Ammon's horn (tissue), 1 donor: ENCODE measurements at regions not wholly inside any gene's neighbourhood (a gene's known extent, or its start where the extent isn't known, plus 50 kb on each side); places are given as distances from the start of the nearest gene placed in this dataset.

Experiments
- DNase-seq: peaks from one replicate; pipeline ENCODE4 v3.0.0-alpha.2; 2016; ENCODE audit warnings: low spot score

GRCh38 chr2:6353669-6354068 lies 512.0 kb downstream of the CMPK2 start:
- no peak for DNase-seq

- no peak for DNase-seq
Observed at GRCh38 chr2:6354546-6354945, 511.2 kb downstream of the CMPK2 start.

- DNase-seq: no peak
Observed at GRCh38 chr2:6355886-6356761, 509.6 kb downstream of the CMPK2 start.

GRCh38 chr2:6358546-6358945 lies 507.2 kb downstream of the CMPK2 start:
- DNase-seq: no peak

GRCh38 chr2:6358985-6359384 lies 506.7 kb downstream of the CMPK2 start:
- no peak for DNase-seq

GRCh38 chr2:6359964-6360363 lies 505.7 kb downstream of the CMPK2 start:
- DNase-seq: no peak

GRCh38 chr2:6362671-6363450 lies 502.8 kb downstream of the CMPK2 start:
- no peak for DNase-seq

GRCh38 chr2:6368281-6368680 lies 497.4 kb downstream of the CMPK2 start:
- no peak for DNase-seq

GRCh38 chr2:6369266-6369665 lies 496.4 kb downstream of the CMPK2 start:
- no peak for DNase-seq

- no peak for DNase-seq
Observed at GRCh38 chr2:6370753-6371551, 494.8 kb downstream of the CMPK2 start.

GRCh38 chr2:6372317-6372901 lies 493.3 kb downstream of the CMPK2 start:
- DNase-seq: no peak

GRCh38 chr2:6381326-6381725 lies 484.4 kb downstream of the CMPK2 start:
- DNase-seq: no peak

- DNase-seq: no peak
Observed at GRCh38 chr2:6384341-6384740, 481.4 kb downstream of the CMPK2 start.

GRCh38 chr2:6392354-6392753 lies 473.4 kb downstream of the CMPK2 start:
- no peak for DNase-seq

GRCh38 chr2:6392966-6393365 lies 472.7 kb downstream of the CMPK2 start:
- no peak for DNase-seq

- DNase-seq: no peak
Observed at GRCh38 chr2:6393819-6394218, 471.9 kb downstream of the CMPK2 start.

- DNase-seq: no peak
Observed at GRCh38 chr2:6394276-6394675, 471.4 kb downstream of the CMPK2 start.

GRCh38 chr2:6398421-6398820 lies 467.3 kb downstream of the CMPK2 start:
- DNase-seq: no peak

GRCh38 chr2:6401301-6401700 lies 464.4 kb downstream of the CMPK2 start:
- no peak for DNase-seq

GRCh38 chr2:6408057-6408456 lies 457.6 kb downstream of the CMPK2 start:
- DNase-seq: no peak

- DNase-seq: peak; percentile 58
Observed at GRCh38 chr2:6410313-6410712, 455.4 kb downstream of the CMPK2 start.

GRCh38 chr2:6412533-6413091 lies 453.1 kb downstream of the CMPK2 start:
- DNase-seq: no peak
